ENCODE measurements at regions not wholly inside any gene's neighbourhood (a gene's known extent, or its start where the extent isn't known, plus 50 kb on each side); places are given as distances from the start of the nearest gene placed in this dataset.

DNA sequence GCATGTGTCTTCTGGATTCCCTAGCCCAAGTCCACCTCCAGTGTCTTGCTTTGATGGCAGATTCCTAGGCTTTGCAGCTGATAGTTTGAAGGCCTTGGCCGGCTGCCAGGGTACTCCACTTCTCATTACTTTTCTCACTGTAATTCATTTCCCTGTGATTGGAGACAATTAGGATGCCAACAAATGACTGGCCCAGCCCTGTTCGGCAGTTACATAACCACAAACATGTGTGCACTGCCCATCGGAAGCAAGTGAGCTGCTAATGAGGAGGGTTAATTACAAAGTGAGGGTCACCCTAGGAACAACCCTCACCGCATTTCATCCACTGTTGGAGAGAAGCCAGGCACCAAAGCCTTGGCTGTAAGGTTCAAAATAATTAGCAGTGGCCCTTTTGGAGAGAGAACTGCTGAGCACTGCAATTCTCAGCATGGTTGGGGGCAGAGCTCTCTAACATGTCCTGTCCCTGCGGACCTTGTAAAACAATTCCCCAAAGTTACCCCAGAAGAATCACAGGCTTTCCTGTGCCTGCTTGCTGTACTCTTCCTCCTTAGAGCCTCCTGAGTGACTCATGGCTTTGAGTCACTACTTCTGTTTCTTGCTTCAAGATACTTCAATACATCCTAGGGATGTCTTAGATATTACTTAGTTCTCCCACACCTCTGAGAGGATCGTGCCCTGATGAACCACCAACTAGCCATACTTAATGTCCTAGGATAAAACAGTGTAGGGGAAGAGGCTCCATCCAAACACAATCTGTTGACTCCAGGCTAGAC is 109.7 kb upstream of the GALNT18 start:
- Histone ChIP-seq H3K4me1 (ENCODE audit: control insufficient read depth, insufficient read depth, low read length) (peaks cover 5% of the 10 kb centered on the region), H3K9ac (ENCODE audit: extremely low read depth, low read length, poor library complexity, severe bottlenecking) (no peak overlapping the region), H3K27me3 (ENCODE audit: control insufficient read depth, insufficient read depth, low read length, poor library complexity, severe bottlenecking) (no peaks in the 10 kb centered on the region), H3K36me3 (ENCODE audit: control insufficient read depth, insufficient read depth, low read length) (no peaks in the 10 kb centered on the region), H3K4me3 (ENCODE audit: low read length) (no peak overlapping the region), H3K9me3 (ENCODE audit: control insufficient read depth, low read length) (no peaks in the 10 kb centered on the region), H3K27ac (ENCODE audit: low read depth, low read length) (no peak overlapping the region)
- H3K4me3 Mint-ChIP-seq: no peak overlapping the region
- no peaks in the 10 kb centered on the region for H3K36me3 Mint-ChIP-seq (ENCODE audit: low read depth)
- no peak for DNase-seq
- no peak overlapping the region for H3K27ac Mint-ChIP-seq
- H3K4me1 Mint-ChIP-seq: peaks cover 8% of the 10 kb centered on the region
- peaks cover 17% of the 10 kb centered on the region for H3K27me3 Mint-ChIP-seq (ENCODE audit: insufficient read depth)
- TF ChIP-seq, protein P1, sequence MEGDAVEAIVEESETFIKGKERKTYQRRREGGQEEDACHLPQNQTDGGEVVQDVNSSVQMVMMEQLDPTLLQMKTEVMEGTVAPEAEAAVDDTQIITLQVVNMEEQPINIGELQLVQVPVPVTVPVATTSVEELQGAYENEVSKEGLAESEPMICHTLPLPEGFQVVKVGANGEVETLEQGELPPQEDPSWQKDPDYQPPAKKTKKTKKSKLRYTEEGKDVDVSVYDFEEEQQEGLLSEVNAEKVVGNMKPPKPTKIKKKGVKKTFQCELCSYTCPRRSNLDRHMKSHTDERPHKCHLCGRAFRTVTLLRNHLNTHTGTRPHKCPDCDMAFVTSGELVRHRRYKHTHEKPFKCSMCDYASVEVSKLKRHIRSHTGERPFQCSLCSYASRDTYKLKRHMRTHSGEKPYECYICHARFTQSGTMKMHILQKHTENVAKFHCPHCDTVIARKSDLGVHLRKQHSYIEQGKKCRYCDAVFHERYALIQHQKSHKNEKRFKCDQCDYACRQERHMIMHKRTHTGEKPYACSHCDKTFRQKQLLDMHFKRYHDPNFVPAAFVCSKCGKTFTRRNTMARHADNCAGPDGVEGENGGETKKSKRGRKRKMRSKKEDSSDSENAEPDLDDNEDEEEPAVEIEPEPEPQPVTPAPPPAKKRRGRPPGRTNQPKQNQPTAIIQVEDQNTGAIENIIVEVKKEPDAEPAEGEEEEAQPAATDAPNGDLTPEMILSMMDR (conservative IDR thresholded peaks at IDR 0.05): no peak
- no peaks in the 10 kb centered on the region for H3K9me3 Mint-ChIP-seq
- 92 to 94% methylated on average over 5 to 6 of the region's 6 CpGs for WGBS, 2 experiments (ENCODE audit: insufficient coverage in 1 of 2, insufficient read length in 1 of 2)

DNA sequence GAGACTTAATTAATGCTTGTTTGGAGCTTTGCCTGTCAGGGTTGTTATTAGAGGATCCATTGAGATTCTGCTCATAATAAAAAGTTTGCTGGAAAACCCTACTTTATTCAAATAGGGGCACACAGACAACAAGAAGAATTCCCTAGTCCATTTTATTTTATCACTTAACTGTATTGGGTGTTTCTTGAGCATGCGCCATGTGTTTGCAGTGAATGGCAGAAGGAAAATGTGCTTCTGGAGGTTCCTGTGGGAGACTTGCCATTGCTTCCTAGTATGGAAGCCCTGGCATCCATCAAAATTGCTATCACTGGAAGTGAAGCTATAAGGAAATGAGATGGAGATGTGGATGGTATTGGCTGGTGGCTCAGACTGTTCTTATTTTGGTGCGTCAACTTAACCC is 106.6 kb upstream of the GALNT18 start:
- Histone ChIP-seq H3K9ac (ENCODE audit: extremely low read depth, low read length, poor library complexity, severe bottlenecking) (no peak overlapping the region), H3K4me3 (ENCODE audit: low read length) (no peak overlapping the region), H3K36me3 (ENCODE audit: control insufficient read depth, insufficient read depth, low read length) (no peaks in the 10 kb centered on the region), H3K27me3 (ENCODE audit: control insufficient read depth, insufficient read depth, low read length, poor library complexity, severe bottlenecking) (no peaks in the 10 kb centered on the region), H3K27ac (ENCODE audit: low read depth, low read length) (no peak overlapping the region), H3K4me1 (ENCODE audit: control insufficient read depth, insufficient read depth, low read length) (no peaks in the 10 kb centered on the region), H3K9me3 (ENCODE audit: control insufficient read depth, low read length) (no peaks in the 10 kb centered on the region)
- peaks cover 20% of the 10 kb centered on the region for H3K27me3 Mint-ChIP-seq (ENCODE audit: insufficient read depth)
- TF ChIP-seq, protein P1 (conservative IDR thresholded peaks at IDR 0.05): no peak
- H3K36me3 Mint-ChIP-seq (ENCODE audit: low read depth): no peaks in the 10 kb centered on the region
- WGBS, 2 experiments (ENCODE audit: insufficient coverage in 1 of 2, insufficient read length in 1 of 2): 98 to 100% methylated on average over 1 to 2 of the region's 2 CpGs
- no peak overlapping the region for H3K4me3 Mint-ChIP-seq
- no peaks in the 10 kb centered on the region for H3K9me3 Mint-ChIP-seq
- H3K27ac Mint-ChIP-seq: no peak overlapping the region
- peaks cover 7% of the 10 kb centered on the region for H3K4me1 Mint-ChIP-seq
- no peak for DNase-seq

DNA sequence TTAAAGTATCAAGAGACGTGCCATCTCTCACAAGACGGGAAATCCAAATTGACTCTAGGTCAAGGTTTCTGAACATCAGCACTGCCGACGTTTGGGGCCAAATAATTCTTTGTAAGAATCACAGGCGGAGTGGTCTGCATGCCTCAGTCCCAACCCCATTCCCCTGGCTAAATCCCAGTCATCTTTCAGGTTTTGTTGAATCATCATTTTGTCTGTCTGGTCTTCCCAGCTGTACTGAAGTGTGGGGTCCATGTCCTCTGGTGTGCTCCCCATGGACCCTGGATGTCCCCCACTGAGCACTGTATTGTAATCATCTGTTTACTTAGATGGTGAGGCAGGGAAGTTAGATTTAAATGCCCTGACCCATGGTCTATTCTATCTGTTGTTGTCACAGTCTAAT is 103.6 kb upstream of the GALNT18 start:
- Mint-ChIP-seq H3K36me3 (ENCODE audit: low read depth) (no peaks in the 10 kb centered on the region), H3K27ac (no peak overlapping the region), H3K4me1 (peaks cover 7% of the 10 kb centered on the region), H3K4me3 (no peak overlapping the region), H3K9me3 (peaks cover 10% of the 10 kb centered on the region), H3K27me3 (ENCODE audit: insufficient read depth) (peaks cover 17% of the 10 kb centered on the region)
- H3K9ac ChIP-seq (ENCODE audit: extremely low read depth, low read length, poor library complexity, severe bottlenecking): no peak overlapping the region
- no peak for DNase-seq
- H3K27ac ChIP-seq (ENCODE audit: low read depth, low read length): no peak overlapping the region
- TF ChIP-seq, protein P1 (conservative IDR thresholded peaks at IDR 0.05): no peak
- H3K9me3 ChIP-seq (ENCODE audit: control insufficient read depth, low read length): peaks cover 6% of the 10 kb centered on the region
- H3K4me3 ChIP-seq (ENCODE audit: low read length): no peak overlapping the region
- no peaks in the 10 kb centered on the region for H3K27me3 ChIP-seq (ENCODE audit: control insufficient read depth, insufficient read depth, low read length, poor library complexity, severe bottlenecking)
- whole genome bisulfite sequencing, 2 experiments (ENCODE audit: insufficient coverage in 1 of 2, insufficient read length in 1 of 2): 89 to 99% methylated on average over 5 of the region's 5 CpGs
- H3K36me3 ChIP-seq (ENCODE audit: control insufficient read depth, insufficient read depth, low read length): no peaks in the 10 kb centered on the region
- no peaks in the 10 kb centered on the region for H3K4me1 ChIP-seq (ENCODE audit: control insufficient read depth, insufficient read depth, low read length)
